CD4-positive, CD25-positive, alpha-beta regulatory T cell (primary cell): ENCODE measurements at regions not wholly inside any gene's neighbourhood (a gene's known extent, or its start where the extent isn't known, plus 50 kb on each side); places are given as distances from the start of the nearest gene placed in this dataset.

Source experiments
- ATAC-seq, 2 donors: fragments of 150-1000 bp; cut with Tn5 transposase; one replicate each; pipeline ENCODE4 v1.10.0; 2021; ENCODE audit warnings: low read depth in 2 of 2, moderate number of reproducible peaks in 2 of 2, moderate library complexity in 1 of 2
- DNase-seq, 3 donors: peaks; one replicate each; pipeline versions ENCODE4 v3.0.0 to v3.0.0-alpha.2; 2012 to 2022; ENCODE audit warnings: mixed read lengths in 1 of 3
- H3K27ac ChIP-seq: one replicate; pipeline ENCODE4 v1.7.0; 2013; ENCODE audit warnings: mild to moderate bottlenecking, low read length; ENCODE audit not compliant: insufficient read depth, poor library complexity, severe bottlenecking
- H3K27me3 ChIP-seq: one replicate; pipeline ENCODE4 v1.7.0; 2013; ENCODE audit warnings: low read length; ENCODE audit not compliant: control insufficient read depth, insufficient read depth
- H3K36me3 ChIP-seq: one replicate; pipeline ENCODE4 v1.7.0; 2013; ENCODE audit warnings: mild to moderate bottlenecking, low read length, moderate library complexity; ENCODE audit not compliant: control insufficient read depth, insufficient read depth
- H3K4me1 ChIP-seq: 2 replicates; pipeline ENCODE4 v1.7.0; 2013; ENCODE audit warnings: mild to moderate bottlenecking, low read length; ENCODE audit not compliant: insufficient read depth, control insufficient read depth, poor library complexity, severe bottlenecking
- H3K4me3 ChIP-seq: one replicate; pipeline ENCODE4 v1.7.0; 2013; ENCODE audit warnings: low read depth, mild to moderate bottlenecking, low read length, moderate library complexity
- H3K9me3 ChIP-seq, 2 experiments: 1 replicate in 1 of 2; 2 replicates in 1 of 2; pipeline ENCODE4 v1.7.0; 2013; ENCODE audit warnings: low read length in 2 of 2, mild to moderate bottlenecking in 1 of 2, moderate library complexity in 1 of 2; ENCODE audit not compliant: control insufficient read depth in 2 of 2
- H3K27ac Mint-ChIP-seq, 3 donors: one replicate each; pipeline ENCODE4 v1.8.0; 2020 to 2022; ENCODE audit warnings: mild to moderate bottlenecking in 3 of 3, mixed read lengths in 3 of 3, moderate library complexity in 2 of 3
- H3K27me3 Mint-ChIP-seq: one replicate; pipeline ENCODE4 v1.8.0; 2022; ENCODE audit warnings: mild to moderate bottlenecking, mixed read lengths
- H3K36me3 Mint-ChIP-seq: one replicate; pipeline ENCODE4 v1.8.0; 2020; ENCODE audit warnings: mixed read lengths
- H3K4me1 Mint-ChIP-seq, 4 donors: one replicate each; pipeline ENCODE4 v1.8.0; 2020 to 2022; ENCODE audit warnings: mixed read lengths in 4 of 4, mild to moderate bottlenecking in 1 of 4
- H3K4me3 Mint-ChIP-seq, 4 donors: one replicate each; pipeline ENCODE4 v1.8.0; 2020 to 2022; ENCODE audit warnings: mild to moderate bottlenecking in 4 of 4, mixed read lengths in 4 of 4, moderate library complexity in 3 of 4
- H3K9me3 Mint-ChIP-seq, 7 donors: one replicate each; pipeline ENCODE4 v1.8.0; 2020 to 2022; ENCODE audit warnings: mixed read lengths in 7 of 7, mild to moderate bottlenecking in 3 of 7, moderate library complexity in 2 of 7

GRCh38 chr17:14744761-14745473 lies 444.0 kb downstream of the HS3ST3B1 start:
- Mint-ChIP-seq H3K4me3 (no peak overlapping the region), H3K9me3 (no peaks in the 10 kb centered on the region), H3K36me3 (no peaks in the 10 kb centered on the region), H3K27ac (no peak overlapping the region), H3K27me3 (peaks cover 4% of the 10 kb centered on the region), H3K4me1 (no peaks in the 10 kb centered on the region)
- no peak for DNase-seq
- Histone ChIP-seq H3K4me3 (no peak overlapping the region), H3K4me1 (no peaks in the 10 kb centered on the region), H3K36me3 (no peaks in the 10 kb centered on the region), H3K9me3 (no peaks in the 10 kb centered on the region), H3K27ac (no peak overlapping the region), H3K27me3 (no peaks in the 10 kb centered on the region)
- peak in 1 of 2 donors; percentile 14 for ATAC-seq

DNA sequence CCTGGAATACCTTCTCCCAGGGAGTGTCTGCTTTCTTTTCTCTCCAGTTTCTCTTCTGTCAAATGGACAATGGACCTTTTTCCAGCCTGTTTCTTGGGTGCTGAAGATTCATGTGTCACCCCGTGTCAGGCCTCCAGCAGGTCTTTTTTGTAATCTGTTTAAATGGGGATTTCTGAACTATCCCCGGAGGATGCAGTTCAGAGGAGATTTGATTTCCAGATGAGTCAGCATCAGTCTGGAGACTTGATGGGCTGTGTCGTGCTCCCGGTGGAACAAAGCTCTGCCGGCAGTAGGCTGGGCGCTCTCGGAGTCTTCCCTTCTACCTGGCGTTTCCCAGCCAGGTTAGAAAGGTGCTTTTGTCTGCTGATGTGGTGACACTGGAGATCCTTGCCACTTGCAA lies 440.6 kb downstream of the HS3ST3B1 start:
- DNase-seq: no peak
- H3K36me3 ChIP-seq: no peaks in the 10 kb centered on the region
- Mint-ChIP-seq H3K9me3 (no peaks in the 10 kb centered on the region), H3K27ac (no peak overlapping the region), H3K4me3 (no peak overlapping the region), H3K4me1 (no peaks in the 10 kb centered on the region), H3K36me3 (no peaks in the 10 kb centered on the region), H3K27me3 (peaks cover 9% of the 10 kb centered on the region)
- H3K4me1 ChIP-seq: no peaks in the 10 kb centered on the region
- H3K4me3 ChIP-seq: no peak overlapping the region
- ATAC-seq: no peak
- H3K27me3 ChIP-seq: no peaks in the 10 kb centered on the region
- no peaks in the 10 kb centered on the region for H3K9me3 ChIP-seq
- H3K27ac ChIP-seq: no peak overlapping the region

DNA sequence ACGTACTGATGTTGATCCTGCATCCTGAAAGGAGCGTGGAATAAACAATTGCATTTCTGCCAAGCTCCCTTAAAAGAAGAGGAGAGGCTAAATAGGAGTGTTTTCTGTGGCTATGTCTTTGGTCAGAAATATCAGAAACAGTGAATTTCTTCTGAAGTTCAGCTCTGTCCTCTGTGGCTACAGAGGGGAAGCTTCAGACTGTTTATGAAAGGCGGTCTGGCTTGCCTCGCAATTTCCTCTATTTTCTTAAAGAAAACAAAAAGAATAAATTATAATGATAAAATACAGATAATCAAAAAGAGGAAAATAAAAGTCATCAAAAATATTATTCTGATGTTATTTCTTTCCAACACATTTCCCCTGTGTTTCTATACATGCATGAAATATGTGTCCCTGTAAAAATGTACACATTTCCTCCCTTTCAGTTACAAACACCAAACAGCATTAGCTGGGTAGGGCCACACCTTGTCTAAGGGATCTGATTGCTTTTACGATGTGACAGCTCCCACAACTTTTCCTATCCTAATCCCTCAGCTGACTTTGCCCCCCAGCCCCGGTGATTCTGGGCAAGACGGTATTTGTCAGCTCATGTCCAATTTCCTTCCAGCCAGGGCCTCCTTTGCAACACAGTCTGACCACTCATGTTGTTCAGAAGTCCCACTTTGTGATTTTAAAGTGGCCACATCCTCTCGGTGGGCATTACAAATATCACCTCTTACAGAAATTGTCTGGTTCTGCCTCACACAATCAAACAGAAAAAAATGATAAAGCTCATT lies 439.0 kb downstream of the HS3ST3B1 start:
- no peaks in the 10 kb centered on the region for H3K4me1 ChIP-seq
- no peak overlapping the region for H3K27ac ChIP-seq
- H3K4me3 Mint-ChIP-seq: no peak overlapping the region
- H3K36me3 ChIP-seq: no peaks in the 10 kb centered on the region
- no peaks in the 10 kb centered on the region for H3K27me3 ChIP-seq
- peaks cover 9% of the 10 kb centered on the region for H3K27me3 Mint-ChIP-seq
- H3K9me3 Mint-ChIP-seq: no peaks in the 10 kb centered on the region
- DNase-seq (no peak), ATAC-seq (no peak)
- H3K36me3 Mint-ChIP-seq: no peaks in the 10 kb centered on the region
- H3K4me1 Mint-ChIP-seq: no peaks in the 10 kb centered on the region
- no peaks in the 10 kb centered on the region for H3K9me3 ChIP-seq
- H3K4me3 ChIP-seq: no peak overlapping the region
- H3K27ac Mint-ChIP-seq: no peak overlapping the region

- ATAC-seq (no peak), DNase-seq (no peak)
- Histone ChIP-seq H3K4me3 (no peak overlapping the region), H3K4me1 (no peaks in the 10 kb centered on the region), H3K9me3 (no peaks in the 10 kb centered on the region), H3K36me3 (no peaks in the 10 kb centered on the region), H3K27me3 (no peaks in the 10 kb centered on the region), H3K27ac (no peak overlapping the region)
- Mint-ChIP-seq H3K9me3 (no peaks in the 10 kb centered on the region), H3K4me1 (no peaks in the 10 kb centered on the region), H3K36me3 (no peaks in the 10 kb centered on the region), H3K27ac (no peak overlapping the region), H3K27me3 (peaks cover 9% of the 10 kb centered on the region), H3K4me3 (no peak overlapping the region)
Measured at GRCh38 chr17:14738652-14738988, 437.7 kb downstream of the HS3ST3B1 start.

DNA sequence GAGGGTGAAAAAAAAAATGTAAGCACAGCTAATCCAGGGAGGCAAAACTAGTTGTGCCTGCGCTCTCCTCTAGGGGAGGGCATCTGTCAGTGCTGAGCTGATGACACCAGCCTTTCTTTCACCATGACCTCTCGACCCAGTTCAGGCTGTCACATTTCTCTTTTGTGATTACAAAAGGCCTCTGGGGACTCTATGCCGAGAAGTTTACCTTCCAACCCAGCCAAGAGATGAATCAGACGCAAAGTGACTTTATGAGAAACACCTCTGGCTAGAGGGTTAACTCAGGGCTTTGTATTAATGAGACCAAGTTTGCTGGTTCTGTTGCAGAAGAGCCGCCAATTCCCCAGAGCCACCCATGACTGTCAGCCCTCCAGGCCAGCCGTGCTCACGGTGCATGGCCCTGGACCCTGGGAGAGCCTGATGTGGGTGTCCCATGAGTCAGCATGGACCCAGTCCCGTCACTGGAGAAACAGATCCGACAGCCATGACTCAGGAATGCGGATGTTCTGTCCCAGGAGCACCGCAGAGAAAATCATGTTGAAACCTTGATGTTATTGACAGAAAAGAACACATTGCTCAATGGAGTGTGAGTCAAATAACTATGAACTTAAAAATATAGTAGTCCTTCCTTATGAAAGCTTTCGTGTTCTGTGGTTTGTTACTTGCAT lies 437.2 kb downstream of the HS3ST3B1 start:
- H3K4me1 ChIP-seq: no peaks in the 10 kb centered on the region
- no peaks in the 10 kb centered on the region for H3K36me3 Mint-ChIP-seq
- no peak overlapping the region for H3K4me3 Mint-ChIP-seq
- H3K27me3 ChIP-seq: no peaks in the 10 kb centered on the region
- no peaks in the 10 kb centered on the region for H3K36me3 ChIP-seq
- ATAC-seq: peak in 1 of 2 donors; percentile 37
- H3K27ac ChIP-seq: no peak overlapping the region
- H3K4me1 Mint-ChIP-seq: no peaks in the 10 kb centered on the region
- H3K27ac Mint-ChIP-seq: no peak overlapping the region
- no peaks in the 10 kb centered on the region for H3K9me3 Mint-ChIP-seq
- H3K9me3 ChIP-seq: no peaks in the 10 kb centered on the region
- H3K27me3 Mint-ChIP-seq: peaks cover 14% of the 10 kb centered on the region
- H3K4me3 ChIP-seq: no peak overlapping the region
- DNase-seq: no peak

GRCh38 chr17:14736631-14737030 lies 435.8 kb downstream of the HS3ST3B1 start:
- Histone ChIP-seq H3K4me3 (no peak overlapping the region), H3K27ac (no peak overlapping the region), H3K9me3 (no peaks in the 10 kb centered on the region), H3K4me1 (no peaks in the 10 kb centered on the region), H3K27me3 (no peaks in the 10 kb centered on the region), H3K36me3 (no peaks in the 10 kb centered on the region)
- H3K4me3 Mint-ChIP-seq: no peak overlapping the region
- no peaks in the 10 kb centered on the region for H3K9me3 Mint-ChIP-seq
- peaks cover 15% of the 10 kb centered on the region for H3K27me3 Mint-ChIP-seq
- H3K4me1 Mint-ChIP-seq: no peaks in the 10 kb centered on the region
- no peak overlapping the region for H3K27ac Mint-ChIP-seq
- no peaks in the 10 kb centered on the region for H3K36me3 Mint-ChIP-seq
- no peak for ATAC-seq
- no peak for DNase-seq

- Mint-ChIP-seq H3K4me3 (no peak overlapping the region), H3K4me1 (no peaks in the 10 kb centered on the region), H3K9me3 (no peaks in the 10 kb centered on the region), H3K27me3 (peaks cover 14% of the 10 kb centered on the region), H3K27ac (no peak overlapping the region), H3K36me3 (no peaks in the 10 kb centered on the region)
- Histone ChIP-seq H3K36me3 (no peaks in the 10 kb centered on the region), H3K4me3 (no peak overlapping the region), H3K27me3 (no peaks in the 10 kb centered on the region), H3K9me3 (no peaks in the 10 kb centered on the region), H3K27ac (no peak overlapping the region), H3K4me1 (no peaks in the 10 kb centered on the region)
- DNase-seq (no peak), ATAC-seq (no peak)
Measured at GRCh38 chr17:14733376-14733775, 432.5 kb downstream of the HS3ST3B1 start.
